Kidney epithelial cell (primary cell): ENCODE measurements at regions not wholly inside any gene's neighbourhood (a gene's known extent, or its start where the extent isn't known, plus 50 kb on each side); places are given as distances from the start of the nearest gene placed in this dataset.

ENCODE experiments used
- DNase-seq: peaks from one replicate; pipeline ENCODE4 v3.0.0-alpha.2; 2010; ENCODE audit warnings: low read depth
- H3K27me3 ChIP-seq: 2 replicates; pipeline ENCODE4 v1.6.0; 2011; ENCODE audit warnings: low read length; ENCODE audit not compliant: control insufficient read depth, insufficient read depth
- H3K36me3 ChIP-seq: 2 replicates; pipeline ENCODE4 v1.5.1; 2011; ENCODE audit warnings: low read length; ENCODE audit not compliant: control insufficient read depth, insufficient read depth
- H3K4me3 ChIP-seq: 2 replicates; pipeline ENCODE4 v1.5.1; 2011; ENCODE audit warnings: low read depth, mild to moderate bottlenecking, control low read depth, low read length
- TF ChIP-seq, protein P1 (sequence below): IDR thresholded peaks from 2 replicates; pipeline ENCODE4 v1.5.1; 2011; ENCODE audit warnings: mild to moderate bottlenecking, moderate library complexity, low read length, control low read depth, inconsistent platforms; ENCODE audit not compliant: insufficient read depth, poor library complexity, severe bottlenecking

DNA sequence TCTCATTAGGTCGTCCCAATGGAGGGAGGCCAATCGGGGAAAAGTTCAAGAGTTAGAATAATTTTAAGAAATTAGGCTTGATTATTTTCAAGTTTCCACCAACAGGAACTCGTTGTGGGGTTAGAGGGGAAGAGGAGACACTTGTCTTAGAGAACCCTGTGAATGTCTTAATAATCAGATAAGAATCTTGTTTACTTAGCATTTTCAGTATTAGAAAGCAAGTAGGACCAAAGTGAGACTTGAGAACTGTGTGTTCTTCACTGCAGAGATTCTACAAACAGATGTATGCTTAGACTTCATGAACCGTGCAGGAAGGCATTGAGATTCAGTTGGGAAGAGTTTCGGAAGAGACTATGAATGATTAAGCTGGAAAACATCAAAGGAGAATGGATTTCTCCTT, 69.0 kb upstream of the HMHB1 start:
- H3K27me3 ChIP-seq = no peaks in the 10 kb centered on the region
- H3K36me3 ChIP-seq = no peaks in the 10 kb centered on the region
- no peak overlapping the region for H3K4me3 ChIP-seq
- TF ChIP-seq, protein P1, sequence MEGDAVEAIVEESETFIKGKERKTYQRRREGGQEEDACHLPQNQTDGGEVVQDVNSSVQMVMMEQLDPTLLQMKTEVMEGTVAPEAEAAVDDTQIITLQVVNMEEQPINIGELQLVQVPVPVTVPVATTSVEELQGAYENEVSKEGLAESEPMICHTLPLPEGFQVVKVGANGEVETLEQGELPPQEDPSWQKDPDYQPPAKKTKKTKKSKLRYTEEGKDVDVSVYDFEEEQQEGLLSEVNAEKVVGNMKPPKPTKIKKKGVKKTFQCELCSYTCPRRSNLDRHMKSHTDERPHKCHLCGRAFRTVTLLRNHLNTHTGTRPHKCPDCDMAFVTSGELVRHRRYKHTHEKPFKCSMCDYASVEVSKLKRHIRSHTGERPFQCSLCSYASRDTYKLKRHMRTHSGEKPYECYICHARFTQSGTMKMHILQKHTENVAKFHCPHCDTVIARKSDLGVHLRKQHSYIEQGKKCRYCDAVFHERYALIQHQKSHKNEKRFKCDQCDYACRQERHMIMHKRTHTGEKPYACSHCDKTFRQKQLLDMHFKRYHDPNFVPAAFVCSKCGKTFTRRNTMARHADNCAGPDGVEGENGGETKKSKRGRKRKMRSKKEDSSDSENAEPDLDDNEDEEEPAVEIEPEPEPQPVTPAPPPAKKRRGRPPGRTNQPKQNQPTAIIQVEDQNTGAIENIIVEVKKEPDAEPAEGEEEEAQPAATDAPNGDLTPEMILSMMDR = no peak
- DNase-seq = no peak

DNA sequence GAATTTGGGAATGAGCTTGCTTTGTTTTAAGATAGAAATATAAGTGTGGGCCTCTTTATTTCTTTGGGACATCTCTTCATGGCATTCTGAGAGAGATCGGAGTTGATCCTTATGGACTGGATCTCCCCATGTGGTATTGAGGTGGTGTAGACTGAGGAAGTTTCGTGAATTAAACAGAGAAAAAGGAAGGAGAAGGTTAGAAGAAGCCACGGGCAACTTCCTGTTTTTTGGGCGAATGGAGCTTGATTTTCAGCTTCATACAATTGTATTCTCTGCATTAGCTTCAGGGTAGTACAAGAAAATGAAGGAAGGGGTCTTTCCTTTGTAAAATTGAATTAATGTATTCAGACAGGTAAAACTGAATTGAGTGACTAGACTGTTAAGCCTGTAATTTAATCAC, 70.5 kb upstream of the HMHB1 start:
- no peak for DNase-seq
- Histone ChIP-seq H3K4me3 (no peak overlapping the region), H3K27me3 (no peaks in the 10 kb centered on the region), H3K36me3 (no peaks in the 10 kb centered on the region)
- TF ChIP-seq, protein P1 = no peak

DNA sequence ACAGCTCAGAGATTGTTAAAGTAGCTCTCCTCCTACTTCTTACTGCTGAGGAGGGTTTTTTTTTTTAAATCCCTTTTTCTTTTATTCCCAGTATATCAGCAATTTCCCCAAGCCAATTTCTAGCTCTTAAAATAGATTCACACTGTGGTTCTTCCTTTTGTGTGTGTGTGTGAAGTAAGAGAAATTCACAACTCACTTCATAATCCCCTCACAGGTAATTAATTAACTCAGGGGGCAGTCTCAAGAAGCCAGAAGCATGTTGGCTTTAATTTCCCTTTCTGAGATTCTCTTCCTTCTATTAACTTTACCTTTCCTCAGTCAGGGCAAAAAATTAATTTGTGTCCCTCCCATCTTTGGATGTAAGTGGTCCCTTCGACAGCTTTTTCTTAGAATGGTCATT, 71.0 kb upstream of the HMHB1 start:
- TF ChIP-seq, protein P1 = no peak
- no peaks in the 10 kb centered on the region for H3K36me3 ChIP-seq
- H3K27me3 ChIP-seq = no peaks in the 10 kb centered on the region
- no peak overlapping the region for H3K4me3 ChIP-seq
- DNase-seq = no peak

DNA sequence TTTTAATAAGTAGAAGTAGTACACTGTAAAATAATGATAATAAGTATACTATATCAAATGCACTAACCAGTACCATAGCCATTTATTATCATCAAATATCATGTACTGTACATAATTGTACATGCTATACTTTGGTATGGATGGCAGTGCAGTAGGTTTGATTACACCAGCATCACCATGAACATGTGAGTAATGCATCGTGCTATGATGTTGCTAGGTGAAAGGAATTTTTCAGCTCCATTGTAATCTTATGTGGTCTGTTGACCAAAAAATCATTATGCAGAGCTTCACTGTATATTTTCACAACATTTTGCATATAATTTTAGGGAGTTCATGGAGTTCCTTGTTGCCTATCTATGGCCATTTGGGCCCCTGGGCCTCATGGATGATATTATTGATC, 72.2 kb upstream of the HMHB1 start:
- TF ChIP-seq, protein P1 = no peak
- H3K27me3 ChIP-seq = no peaks in the 10 kb centered on the region
- DNase-seq = no peak
- H3K4me3 ChIP-seq = no peak overlapping the region
- H3K36me3 ChIP-seq = no peaks in the 10 kb centered on the region

DNA sequence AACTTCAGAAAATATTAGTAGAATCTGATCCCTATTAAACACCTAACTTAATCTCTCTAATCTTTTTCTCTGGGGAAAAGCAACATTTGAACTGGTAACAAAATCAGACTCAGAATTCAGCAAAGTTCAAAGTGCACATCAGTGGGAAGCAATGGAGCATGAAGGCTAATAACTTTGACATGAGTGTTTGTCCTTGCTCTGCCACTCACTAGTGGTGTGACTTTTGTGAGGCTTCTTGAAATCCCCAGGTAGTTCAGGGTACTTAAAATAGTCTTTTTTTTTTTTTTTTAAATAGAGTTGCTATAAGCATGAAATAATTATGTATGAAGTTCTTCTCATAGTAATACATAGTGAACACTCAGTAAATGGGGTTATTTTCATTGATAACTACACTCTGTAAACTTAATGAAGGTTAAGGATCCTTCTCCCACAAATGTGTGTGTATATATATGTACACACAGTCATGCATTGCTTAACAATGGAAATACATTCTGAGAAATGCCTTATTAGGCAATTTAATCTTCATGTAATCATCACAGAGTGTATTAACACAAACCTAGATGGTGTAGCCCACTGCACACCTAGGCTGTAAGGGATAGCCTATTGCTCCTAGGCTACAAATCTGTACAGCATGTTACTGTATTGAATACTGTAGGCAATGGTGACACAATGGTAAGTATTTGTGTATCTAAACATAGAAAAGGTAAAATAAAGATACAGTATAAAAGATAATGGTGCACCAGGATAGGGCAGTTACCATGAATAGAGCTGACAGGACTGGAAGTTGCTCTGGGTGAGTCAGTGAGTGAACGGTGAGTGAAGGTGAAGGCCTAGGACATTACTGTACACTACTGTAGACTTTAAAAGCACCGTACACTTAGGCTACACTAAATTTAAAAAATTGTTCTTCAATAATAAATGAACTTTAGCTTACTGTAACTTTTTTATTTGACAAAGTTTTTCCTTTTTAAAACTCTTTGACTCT, 73.3 kb upstream of the HMHB1 start:
- Histone ChIP-seq H3K4me3 (no peak overlapping the region), H3K27me3 (no peaks in the 10 kb centered on the region), H3K36me3 (no peaks in the 10 kb centered on the region)
- TF ChIP-seq, protein P1 = no peak
- DNase-seq = peak; percentile 12
